B cell (primary cell): ENCODE measurements at regions not wholly inside any gene's neighbourhood (a gene's known extent, or its start where the extent isn't known, plus 50 kb on each side); places are given as distances from the start of the nearest gene placed in this dataset.

Source experiments
- ATAC-seq: fragments of 200-7000 bp; cut with Tn5 transposase; one replicate; pipeline ENCODE4 v1.10.0; 2021; ENCODE audit warnings: low read depth, mild to moderate bottlenecking, moderate number of reproducible peaks, moderate library complexity
- CTCF ChIA-PET: fragments of 350-600 bp; sonication (Branson Sonifier 250); formaldehyde crosslinking; loops from one replicate; lab custom pipeline; 2021; ENCODE audit warnings: antibody characterized with exemption, inconsistent platforms; lab: Charles Lee
- POLR2A ChIA-PET: fragments of 350-600 bp; sonication (Branson Sonifier 250); formaldehyde crosslinking; loops from one replicate; lab custom pipeline; 2021; ENCODE audit warnings: antibody characterized with exemption; lab: Charles Lee
- DNase-seq: peaks from one replicate; pipeline ENCODE4 v3.0.0; 2013
- H2AFZ ChIP-seq: 2 replicates; pipeline ENCODE4 v1.6.1; 2012; ENCODE audit warnings: mild to moderate bottlenecking, low read depth, low read length; ENCODE audit not compliant: insufficient read depth, poor library complexity, severe bottlenecking
- H3K27ac ChIP-seq, 2 donors: 1 replicate in 1 of 2; 2 replicates in 1 of 2; pipeline ENCODE4 v1.5.1; 2012 to 2013; ENCODE audit warnings: low read length in 2 of 2, mild to moderate bottlenecking in 2 of 2, moderate library complexity in 1 of 2
- H3K27me3 ChIP-seq, 4 experiments: fragments of 200-600 bp in 1 of 4; sonication (generic) in 1 of 4; replicated peaks in 1 of 4; 1 replicate in 2 of 4; 2 replicates in 2 of 4; pipeline versions ENCODE4 v1.6.1 to v1.7.0; 2013 to 2016; ENCODE audit warnings: low read length in 3 of 4, mild to moderate bottlenecking in 2 of 4, mixed read lengths in 1 of 4, moderate library complexity in 1 of 4; ENCODE audit not compliant: insufficient read depth in 4 of 4, control insufficient read depth in 3 of 4; ENCODE audit errors: control extremely low read depth in 1 of 4
- H3K36me3 ChIP-seq, 2 experiments: replicated peaks in 1 of 2; 1 replicate in 1 of 2; 2 replicates in 1 of 2; pipeline versions ENCODE4 v1.6.1 to v1.7.1; 2013; ENCODE audit warnings: low read length in 1 of 2; ENCODE audit not compliant: insufficient read depth in 2 of 2, control insufficient read depth in 1 of 2; ENCODE audit errors: control extremely low read depth in 1 of 2, extremely low read depth in 1 of 2
- H3K4me1 ChIP-seq, 2 donors: fragments of 200-600 bp in 1 of 2; sonication (generic) in 1 of 2; 1 replicate in 1 of 2; 2 replicates in 1 of 2; pipeline versions ENCODE4 v1.5.1 to v1.6.1; 2013 to 2017; ENCODE audit warnings: low read length in 2 of 2; ENCODE audit not compliant: control insufficient read depth in 2 of 2, insufficient read depth in 2 of 2
- H3K4me2 ChIP-seq: replicated peaks from 2 replicates; pipeline ENCODE3; 2012; ENCODE audit warnings: mild to moderate bottlenecking, low read depth, low read length; ENCODE audit not compliant: poor library complexity, severe bottlenecking
- H3K4me3 ChIP-seq, 5 experiments: fragments of 200-600 bp in 1 of 5; sonication (generic) in 1 of 5; 1 replicate in 3 of 5; 2 replicates in 2 of 5; pipeline versions ENCODE4 v1.5.1 to v1.7.0; 2011 to 2016; ENCODE audit warnings: low read length in 4 of 5, mild to moderate bottlenecking in 4 of 5, low read depth in 2 of 5, control low read depth in 1 of 5, moderate library complexity in 1 of 5; ENCODE audit not compliant: insufficient read depth in 1 of 5; ENCODE audit errors: control extremely low read depth in 1 of 5, extremely low read depth in 1 of 5
- H3K79me2 ChIP-seq: fragments of 200-600 bp; sonication (generic); one replicate; pipeline ENCODE4 v1.6.0; 2016; ENCODE audit warnings: low read length; ENCODE audit not compliant: control insufficient read depth, insufficient read depth
- H3K9ac ChIP-seq: fragments of 200-600 bp; sonication (generic); 2 replicates; pipeline ENCODE4 v1.6.1; 2017; ENCODE audit warnings: mild to moderate bottlenecking, low read length, moderate library complexity
- H3K9me3 ChIP-seq, 3 donors: one replicate each; pipeline versions ENCODE4 v1.6.1 to v1.7.1; 2013; ENCODE audit warnings: low read length in 2 of 3; ENCODE audit not compliant: control insufficient read depth in 2 of 3, insufficient read depth in 1 of 3; ENCODE audit errors: control extremely low read depth in 1 of 3
- H4K20me1 ChIP-seq: 2 replicates; pipeline ENCODE4 v1.6.0; 2012; ENCODE audit warnings: mild to moderate bottlenecking, low read length; ENCODE audit not compliant: insufficient read depth, control insufficient read depth, poor library complexity, severe bottlenecking
- H3K27ac Mint-ChIP-seq: one replicate; pipeline ENCODE4 v1.8.0; 2021; ENCODE audit warnings: mixed read lengths
- H3K27me3 Mint-ChIP-seq: one replicate; pipeline ENCODE4 v1.8.0; 2021; ENCODE audit warnings: mixed read lengths
- H3K4me1 Mint-ChIP-seq: one replicate; pipeline ENCODE4 v1.8.0; 2021; ENCODE audit warnings: mixed read lengths
- H3K4me3 Mint-ChIP-seq: one replicate; pipeline ENCODE4 v1.8.0; 2021; ENCODE audit warnings: mixed read lengths
- H3K9me3 Mint-ChIP-seq: one replicate; pipeline ENCODE4 v1.8.0; 2022; ENCODE audit warnings: mixed read lengths; ENCODE audit not compliant: insufficient read depth
- CTCF ChIP-seq: fragments of 200-600 bp; IDR thresholded peaks from one replicate; pipeline ENCODE4 v1.8.0; 2022; ENCODE audit warnings: antibody characterized with exemption, mild to moderate bottlenecking
- EZH2 ChIP-seq: IDR thresholded peaks from 2 replicates; pipeline ENCODE4 v1.6.1; 2012; ENCODE audit warnings: borderline replicate concordance, low read depth, mild to moderate bottlenecking, moderate library complexity, low read length; ENCODE audit not compliant: insufficient read depth, poor library complexity, severe bottlenecking
- WGBS: methylation state at CpG from one replicate; pipeline ENCODE4 v1.1.5; 2013; ENCODE audit warnings: missing lambda C conversion rate; ENCODE audit not compliant: insufficient coverage; 5-methylcytosine and 5-hydroxymethylcytosine counted together
- intact Hi-C: fragments of 100-400 bp; cut with micrococcal nuclease; formaldehyde crosslinking; loops from one replicate; pipeline ENCODE4 v1.10.0; 2022

- no peak overlapping the region for H3K27ac ChIP-seq
- no peak overlapping the region for H3K4me3 ChIP-seq
- CTCF ChIA-PET = no interaction called here
- Mint-ChIP-seq H3K27ac (no peak overlapping the region), H3K4me1 (no peaks in the 10 kb centered on the region), H3K27me3 (no peaks in the 10 kb centered on the region), H3K4me3 (no peak overlapping the region), H3K9me3 (no peaks in the 10 kb centered on the region)
- no peak overlapping the region for H3K9ac ChIP-seq
- no peak for ATAC-seq
- POLR2A ChIA-PET = no interaction called here
- H2AFZ ChIP-seq = no peak overlapping the region
- intact Hi-C loops = no loop called here
- no peaks in the 10 kb centered on the region for H3K9me3 ChIP-seq
- no peaks in the 10 kb centered on the region for H3K27me3 ChIP-seq
- H3K4me2 ChIP-seq = no peak overlapping the region
- no peaks in the 10 kb centered on the region for H4K20me1 ChIP-seq
- no peak for TF ChIP-seq CTCF
- TF ChIP-seq EZH2 = no peak
- DNase-seq = no peak
- no peaks in the 10 kb centered on the region for H3K36me3 ChIP-seq
- no peaks in the 10 kb centered on the region for H3K4me1 ChIP-seq
- no peaks in the 10 kb centered on the region for H3K79me2 ChIP-seq
These were observed 1013.1 kb downstream of the NTRK3 start for GRCh38 chr15:87243474-87243873.

GRCh38 chr15:87239582-87240230, 1016.8 kb downstream of the NTRK3 start:
- no peak overlapping the region for H2AFZ ChIP-seq
- no peak overlapping the region for H3K4me3 Mint-ChIP-seq
- H3K27me3 ChIP-seq = no peaks in the 10 kb centered on the region
- no peaks in the 10 kb centered on the region for H3K36me3 ChIP-seq
- H3K4me1 ChIP-seq = no peaks in the 10 kb centered on the region
- no peaks in the 10 kb centered on the region for H3K9me3 ChIP-seq
- H3K4me3 ChIP-seq = no peak overlapping the region
- H3K27me3 Mint-ChIP-seq = no peaks in the 10 kb centered on the region
- H3K27ac ChIP-seq = no peak overlapping the region
- ATAC-seq (no peak), DNase-seq (no peak)
- H4K20me1 ChIP-seq = no peaks in the 10 kb centered on the region
- H3K79me2 ChIP-seq = no peaks in the 10 kb centered on the region
- no peaks in the 10 kb centered on the region for H3K9me3 Mint-ChIP-seq
- CTCF ChIA-PET = interaction anchor here (0.5 kb wide), 1 partner anchor 261 kb away, joined by 3 read pairs; no protein-coding TSS in a partner anchor
- no CpG with 5 or more reads among the region's 3 CpGs for WGBS
- H3K27ac Mint-ChIP-seq = no peak overlapping the region
- H3K4me2 ChIP-seq = no peak overlapping the region
- TF ChIP-seq CTCF (no peak), EZH2 (no peak)
- no peak overlapping the region for H3K9ac ChIP-seq
- no peaks in the 10 kb centered on the region for H3K4me1 Mint-ChIP-seq
- intact Hi-C loops = no loop called here
- POLR2A ChIA-PET = no interaction called here
